GM12873 (cell line): ENCODE measurements at regions not wholly inside any gene's neighbourhood (a gene's known extent, or its start where the extent isn't known, plus 50 kb on each side); places are given as distances from the start of the nearest gene placed in this dataset.

Experiments used
- TF ChIP-seq, protein P1 (sequence below): IDR thresholded peaks from 2 replicates; pipeline ENCODE4 v1.5.1; 2012; ENCODE audit warnings: low read depth, mild to moderate bottlenecking, moderate library complexity, low read length, control low read depth; ENCODE audit not compliant: insufficient read depth; ENCODE audit errors: missing control alignments

DNA sequence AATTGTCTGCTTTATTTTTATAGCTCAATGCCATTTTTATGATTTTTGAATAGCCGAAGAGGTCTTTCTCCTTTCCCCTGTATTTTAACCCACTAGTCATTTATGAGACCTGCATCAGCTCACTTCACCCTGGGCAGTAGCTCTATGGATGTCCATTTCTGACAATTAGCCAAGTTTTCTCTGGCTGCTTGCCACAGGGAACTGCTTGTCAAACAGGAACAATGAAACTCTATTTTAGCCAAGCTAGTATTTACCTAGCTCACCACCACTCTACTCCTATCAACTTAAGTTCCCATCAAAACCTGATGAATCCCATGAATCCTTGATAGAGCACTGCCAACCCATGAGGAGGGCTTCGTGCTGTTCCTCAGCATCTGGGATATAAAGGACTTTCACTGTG is 406.7 kb downstream of the RWDD3 start:
- TF ChIP-seq, protein P1, sequence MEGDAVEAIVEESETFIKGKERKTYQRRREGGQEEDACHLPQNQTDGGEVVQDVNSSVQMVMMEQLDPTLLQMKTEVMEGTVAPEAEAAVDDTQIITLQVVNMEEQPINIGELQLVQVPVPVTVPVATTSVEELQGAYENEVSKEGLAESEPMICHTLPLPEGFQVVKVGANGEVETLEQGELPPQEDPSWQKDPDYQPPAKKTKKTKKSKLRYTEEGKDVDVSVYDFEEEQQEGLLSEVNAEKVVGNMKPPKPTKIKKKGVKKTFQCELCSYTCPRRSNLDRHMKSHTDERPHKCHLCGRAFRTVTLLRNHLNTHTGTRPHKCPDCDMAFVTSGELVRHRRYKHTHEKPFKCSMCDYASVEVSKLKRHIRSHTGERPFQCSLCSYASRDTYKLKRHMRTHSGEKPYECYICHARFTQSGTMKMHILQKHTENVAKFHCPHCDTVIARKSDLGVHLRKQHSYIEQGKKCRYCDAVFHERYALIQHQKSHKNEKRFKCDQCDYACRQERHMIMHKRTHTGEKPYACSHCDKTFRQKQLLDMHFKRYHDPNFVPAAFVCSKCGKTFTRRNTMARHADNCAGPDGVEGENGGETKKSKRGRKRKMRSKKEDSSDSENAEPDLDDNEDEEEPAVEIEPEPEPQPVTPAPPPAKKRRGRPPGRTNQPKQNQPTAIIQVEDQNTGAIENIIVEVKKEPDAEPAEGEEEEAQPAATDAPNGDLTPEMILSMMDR: no peak

DNA sequence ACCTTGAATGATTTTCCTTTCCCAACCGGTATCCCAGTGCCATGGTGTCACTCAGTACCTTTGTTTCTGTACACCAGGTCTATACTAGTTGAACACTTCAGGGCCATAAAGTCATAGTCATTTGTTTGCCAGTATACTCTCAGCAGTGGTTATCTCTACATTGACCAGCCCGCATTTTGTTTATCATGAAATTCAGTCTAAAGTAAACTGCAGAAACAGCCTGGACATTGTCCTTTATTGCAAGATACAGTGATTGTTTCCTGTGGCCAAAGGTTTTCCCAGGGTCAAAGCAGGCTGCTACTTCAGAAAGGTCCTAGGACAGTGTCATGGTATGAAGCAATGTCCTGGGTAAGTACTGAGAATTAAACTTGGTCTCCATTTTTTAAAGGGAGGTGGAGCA is 407.4 kb downstream of the RWDD3 start:
- TF ChIP-seq, protein P1: no peak

DNA sequence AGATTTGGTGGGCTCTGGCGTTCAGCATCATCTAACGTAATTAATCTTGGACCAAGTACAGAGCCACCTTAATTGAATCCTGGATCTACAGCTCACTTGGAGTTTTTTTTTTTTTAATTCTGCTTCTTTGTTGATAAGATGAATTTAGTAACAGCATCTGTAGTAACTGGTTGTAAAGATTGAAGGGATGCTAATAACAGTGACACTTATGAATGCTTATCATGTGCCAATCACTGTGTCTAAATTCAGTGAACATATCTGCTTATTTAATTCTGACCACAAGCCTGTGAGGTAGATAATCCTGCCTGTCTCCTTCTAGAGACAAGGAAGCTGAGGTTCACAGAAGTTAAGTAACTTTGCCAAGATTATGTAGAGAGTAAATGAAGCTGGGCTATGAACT is 408.0 kb downstream of the RWDD3 start:
- TF ChIP-seq, protein P1: no peak

DNA sequence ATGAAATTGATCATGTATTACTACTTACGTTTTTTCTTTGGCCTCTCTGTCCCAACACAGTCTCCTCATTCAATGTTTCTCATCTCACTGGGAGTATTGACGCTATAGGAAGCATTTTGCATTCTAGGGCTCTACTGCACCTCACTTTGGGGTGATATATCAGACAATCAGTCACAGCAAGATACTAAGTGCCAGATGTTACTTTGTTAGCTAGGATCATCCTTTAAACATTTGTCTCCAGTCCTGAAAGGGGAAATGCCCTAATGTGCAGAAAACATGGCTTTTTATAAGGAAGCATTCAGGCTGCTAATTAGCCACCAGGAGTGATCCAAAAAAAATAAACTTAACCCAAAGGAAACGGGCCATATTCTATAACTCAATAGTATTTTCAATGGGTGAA is 409.1 kb downstream of the RWDD3 start:
- TF ChIP-seq, protein P1: no peak

DNA sequence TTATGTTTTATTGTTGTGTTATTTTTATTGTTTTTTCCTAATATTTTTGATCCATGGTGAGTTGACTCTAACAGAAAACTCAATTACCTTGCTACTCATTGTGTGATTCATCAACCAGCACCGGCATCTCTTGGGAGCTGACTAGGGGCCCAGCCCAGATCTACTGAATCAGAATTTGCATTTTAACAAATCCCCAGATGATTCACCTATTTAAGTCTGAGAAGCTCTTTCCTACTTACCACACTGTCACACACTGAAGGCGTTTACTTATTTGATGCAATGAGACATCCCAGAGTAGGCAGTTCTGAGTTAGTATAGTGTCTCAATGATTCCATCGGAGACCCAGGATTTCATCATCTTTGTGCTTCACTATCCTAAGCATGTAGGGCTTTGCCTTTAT is 416.6 kb downstream of the RWDD3 start:
- TF ChIP-seq, protein P1: no peak

DNA sequence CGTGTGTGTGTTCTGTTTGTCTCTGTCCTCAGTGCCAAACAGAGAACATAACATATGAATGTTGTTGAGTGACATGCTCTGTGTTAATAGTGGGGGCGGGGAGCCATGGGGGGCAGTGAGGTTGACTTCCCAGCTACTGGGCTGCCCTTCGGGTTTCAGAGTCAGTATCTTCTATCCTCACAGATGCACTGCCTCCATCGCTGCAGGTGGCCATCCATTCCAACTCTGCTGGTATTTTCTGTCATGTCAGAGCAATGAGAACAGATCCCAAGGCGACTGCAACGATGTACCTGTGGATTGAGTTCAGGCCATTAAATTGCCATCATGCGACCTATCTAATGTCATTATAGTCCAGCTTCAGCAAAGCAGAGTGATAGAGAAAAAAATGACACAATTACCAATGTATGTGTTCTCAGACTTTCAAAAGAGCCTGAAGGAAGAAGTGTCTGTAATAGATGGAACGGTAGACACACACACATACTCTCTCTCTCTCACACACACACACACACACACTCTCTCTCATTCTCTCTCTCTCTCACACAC is 418.5 kb downstream of the RWDD3 start:
- TF ChIP-seq, protein P1: no peak

DNA sequence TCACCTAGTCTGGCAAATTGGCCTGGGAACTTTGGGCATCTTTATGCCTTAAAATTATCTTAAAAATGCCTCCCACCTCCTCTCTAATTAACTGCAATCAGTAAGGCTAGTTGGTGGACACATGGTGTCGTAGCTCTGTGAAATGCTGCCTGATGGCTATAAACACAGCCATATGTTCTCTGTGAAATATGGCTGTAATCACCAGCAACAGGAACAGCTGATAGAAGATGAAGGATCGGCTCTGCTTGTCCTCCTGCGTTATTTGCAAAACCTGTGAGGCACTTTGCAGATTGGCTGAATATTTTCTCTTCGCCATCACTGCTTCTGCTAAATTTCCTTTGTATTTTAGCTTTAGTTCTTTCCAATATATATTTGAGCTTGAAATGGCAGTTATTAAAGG is 419.6 kb downstream of the RWDD3 start:
- TF ChIP-seq, protein P1: no peak
